ENCODE measurements at regions not wholly inside any gene's neighbourhood (a gene's known extent, or its start where the extent isn't known, plus 50 kb on each side); places are given as distances from the start of the nearest gene placed in this dataset.

DNA sequence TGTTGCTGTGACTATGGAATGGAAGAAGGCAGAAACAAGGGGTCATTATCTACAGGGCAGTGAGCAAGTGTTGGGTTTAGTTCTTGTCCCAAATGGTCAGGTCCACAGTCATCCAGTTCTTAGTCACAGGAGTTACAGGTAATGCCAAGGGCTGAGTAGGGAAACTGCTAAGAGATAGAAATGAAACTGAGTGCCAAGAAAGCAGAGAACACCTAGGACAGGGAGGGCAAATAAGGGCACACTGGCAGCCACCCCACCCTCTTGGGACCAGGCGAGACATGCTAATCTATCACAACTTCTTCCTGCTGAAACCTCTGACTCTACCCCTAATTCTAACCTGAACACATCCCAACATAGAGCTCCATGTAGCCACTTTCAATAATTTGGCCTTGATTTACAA is 103.2 kb downstream of the KLF4 start:
- no peak for TF ChIP-seq CTCF (conservative IDR thresholded peaks at IDR 0.05; ENCODE audit: low read length)
- TF ChIP-seq EZH2phosphoT487 (IDR thresholded peaks at IDR 0.05; ENCODE audit: borderline replicate concordance) = no peak

Data from Loucy (cell line).